ENCODE measurements at regions not wholly inside any gene's neighbourhood (a gene's known extent, or its start where the extent isn't known, plus 50 kb on each side); places are given as distances from the start of the nearest gene placed in this dataset.

DNA sequence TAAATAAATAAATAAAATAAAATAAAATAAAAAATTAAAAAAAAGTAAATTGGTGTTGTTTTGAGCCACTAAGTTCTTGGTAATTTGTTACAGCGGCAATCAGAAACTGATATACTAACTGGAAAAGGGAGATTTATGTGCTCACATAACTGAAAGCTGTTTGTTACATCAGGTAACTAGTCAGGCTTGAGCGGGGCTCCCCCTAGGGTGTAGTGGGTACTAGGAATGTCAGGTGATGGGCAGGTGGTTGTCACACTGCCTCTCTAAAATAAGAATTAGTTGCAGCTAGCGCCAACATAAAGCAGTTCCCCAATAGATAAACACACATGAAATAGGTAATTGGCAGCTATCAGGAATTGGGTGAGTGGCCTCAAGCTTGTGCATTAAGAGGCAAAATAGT is 1336.9 kb downstream of the XPNPEP1 start:
- TF ChIP-seq, protein P1, sequence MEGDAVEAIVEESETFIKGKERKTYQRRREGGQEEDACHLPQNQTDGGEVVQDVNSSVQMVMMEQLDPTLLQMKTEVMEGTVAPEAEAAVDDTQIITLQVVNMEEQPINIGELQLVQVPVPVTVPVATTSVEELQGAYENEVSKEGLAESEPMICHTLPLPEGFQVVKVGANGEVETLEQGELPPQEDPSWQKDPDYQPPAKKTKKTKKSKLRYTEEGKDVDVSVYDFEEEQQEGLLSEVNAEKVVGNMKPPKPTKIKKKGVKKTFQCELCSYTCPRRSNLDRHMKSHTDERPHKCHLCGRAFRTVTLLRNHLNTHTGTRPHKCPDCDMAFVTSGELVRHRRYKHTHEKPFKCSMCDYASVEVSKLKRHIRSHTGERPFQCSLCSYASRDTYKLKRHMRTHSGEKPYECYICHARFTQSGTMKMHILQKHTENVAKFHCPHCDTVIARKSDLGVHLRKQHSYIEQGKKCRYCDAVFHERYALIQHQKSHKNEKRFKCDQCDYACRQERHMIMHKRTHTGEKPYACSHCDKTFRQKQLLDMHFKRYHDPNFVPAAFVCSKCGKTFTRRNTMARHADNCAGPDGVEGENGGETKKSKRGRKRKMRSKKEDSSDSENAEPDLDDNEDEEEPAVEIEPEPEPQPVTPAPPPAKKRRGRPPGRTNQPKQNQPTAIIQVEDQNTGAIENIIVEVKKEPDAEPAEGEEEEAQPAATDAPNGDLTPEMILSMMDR (IDR thresholded peaks at IDR 0.05; ENCODE audit: poor library complexity, severe bottlenecking): no peak
- H3K4me1 ChIP-seq (ENCODE audit: insufficient read depth, poor library complexity, severe bottlenecking): no peaks in the 10 kb centered on the region
- H3K27me3 ChIP-seq (ENCODE audit: insufficient read depth, poor library complexity, severe bottlenecking): no peaks in the 10 kb centered on the region
- DNase-seq (ENCODE audit: low spot score) (no peak), ATAC-seq (ENCODE audit: low read depth) (no peak)
- H3K4me3 ChIP-seq (ENCODE audit: severe bottlenecking): no peak overlapping the region
- no peak overlapping the region for H3K27ac ChIP-seq (ENCODE audit: poor library complexity, severe bottlenecking)
- no peaks in the 10 kb centered on the region for H3K36me3 ChIP-seq (ENCODE audit: low read depth)
- H3K9me3 ChIP-seq (ENCODE audit: severe bottlenecking): no peaks in the 10 kb centered on the region

DNA sequence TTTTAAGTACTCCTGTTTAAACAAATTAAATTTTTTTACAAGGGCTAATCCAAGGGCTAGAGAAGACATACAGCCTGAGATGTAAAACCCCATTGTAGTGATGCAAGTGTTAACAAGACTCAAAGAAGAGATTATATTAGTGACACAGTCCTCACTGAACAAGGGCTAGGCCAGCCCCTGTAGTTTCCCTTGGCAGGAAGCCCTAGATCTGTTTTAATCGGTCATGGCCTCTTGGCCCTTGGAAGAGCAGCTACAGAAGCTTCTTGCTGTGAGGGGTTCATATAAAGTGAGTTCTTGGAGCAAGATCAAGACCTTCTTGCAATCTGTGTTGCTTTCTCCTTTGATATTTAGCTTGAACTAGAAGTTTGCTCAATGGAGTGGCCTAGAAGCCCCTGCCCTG is 1339.4 kb downstream of the XPNPEP1 start:
- H3K4me1 ChIP-seq (ENCODE audit: insufficient read depth, poor library complexity, severe bottlenecking): no peaks in the 10 kb centered on the region
- H3K27ac ChIP-seq (ENCODE audit: poor library complexity, severe bottlenecking): no peak overlapping the region
- H3K4me3 ChIP-seq (ENCODE audit: severe bottlenecking): no peak overlapping the region
- TF ChIP-seq, protein P1 (IDR thresholded peaks at IDR 0.05; ENCODE audit: poor library complexity, severe bottlenecking): no peak
- DNase-seq (ENCODE audit: low spot score) (no peak), ATAC-seq (ENCODE audit: low read depth) (no peak)
- H3K36me3 ChIP-seq (ENCODE audit: low read depth): no peaks in the 10 kb centered on the region
- no peaks in the 10 kb centered on the region for H3K27me3 ChIP-seq (ENCODE audit: insufficient read depth, poor library complexity, severe bottlenecking)
- H3K9me3 ChIP-seq (ENCODE audit: severe bottlenecking): no peaks in the 10 kb centered on the region

DNA sequence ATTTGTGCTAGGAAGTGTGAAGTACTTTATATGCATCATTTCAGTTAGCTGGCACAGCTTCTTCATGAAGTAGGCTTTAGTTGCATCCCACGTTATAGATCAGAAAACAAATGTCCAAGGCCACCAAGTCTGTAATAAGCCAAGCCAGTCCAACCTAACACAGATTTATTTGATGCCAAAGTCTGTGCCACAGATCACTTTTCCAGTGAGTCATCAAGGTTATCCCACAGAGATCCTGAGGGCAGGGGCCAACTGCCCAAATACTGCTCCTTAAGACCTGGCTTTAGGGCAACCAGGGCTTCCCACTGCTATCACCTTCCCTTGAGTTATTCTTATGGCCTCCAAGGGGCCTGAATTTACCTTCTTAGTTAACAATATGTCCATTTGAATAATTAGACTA is 1340.4 kb downstream of the XPNPEP1 start:
- no peak overlapping the region for H3K27ac ChIP-seq (ENCODE audit: poor library complexity, severe bottlenecking)
- no peaks in the 10 kb centered on the region for H3K27me3 ChIP-seq (ENCODE audit: insufficient read depth, poor library complexity, severe bottlenecking)
- H3K4me3 ChIP-seq (ENCODE audit: severe bottlenecking): no peak overlapping the region
- no peaks in the 10 kb centered on the region for H3K9me3 ChIP-seq (ENCODE audit: severe bottlenecking)
- H3K4me1 ChIP-seq (ENCODE audit: insufficient read depth, poor library complexity, severe bottlenecking): no peaks in the 10 kb centered on the region
- TF ChIP-seq, protein P1 (IDR thresholded peaks at IDR 0.05; ENCODE audit: poor library complexity, severe bottlenecking): no peak
- DNase-seq (ENCODE audit: low spot score) (no peak), ATAC-seq (ENCODE audit: low read depth) (no peak)
- H3K36me3 ChIP-seq (ENCODE audit: low read depth): no peaks in the 10 kb centered on the region

DNA sequence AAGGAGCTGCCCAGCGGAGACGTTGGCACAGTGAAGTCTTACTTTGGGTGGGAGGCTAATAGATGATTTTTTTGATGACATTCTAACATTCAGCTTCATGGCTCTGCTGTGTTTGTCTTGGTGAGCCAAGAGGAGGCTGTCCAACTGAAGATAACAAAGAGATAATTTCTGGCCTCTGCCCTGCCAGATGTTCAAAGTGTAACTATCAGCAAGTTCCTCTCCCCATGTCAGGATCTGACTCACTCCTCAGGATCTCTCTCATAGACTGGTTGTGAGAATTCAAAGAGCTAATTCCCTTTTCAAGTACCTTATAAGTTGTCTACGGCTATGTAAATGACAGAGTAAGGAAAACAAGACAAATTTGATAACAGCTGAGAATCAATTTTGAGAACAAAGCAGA is 1340.9 kb downstream of the XPNPEP1 start:
- no peak overlapping the region for H3K4me3 ChIP-seq (ENCODE audit: severe bottlenecking)
- TF ChIP-seq, protein P1 (IDR thresholded peaks at IDR 0.05; ENCODE audit: poor library complexity, severe bottlenecking): no peak
- H3K27ac ChIP-seq (ENCODE audit: poor library complexity, severe bottlenecking): no peak overlapping the region
- H3K27me3 ChIP-seq (ENCODE audit: insufficient read depth, poor library complexity, severe bottlenecking): no peaks in the 10 kb centered on the region
- DNase-seq (ENCODE audit: low spot score) (no peak), ATAC-seq (ENCODE audit: low read depth) (peak; percentile 65; the same call in 2 of the 3 replicates)
- H3K36me3 ChIP-seq (ENCODE audit: low read depth): no peaks in the 10 kb centered on the region
- H3K9me3 ChIP-seq (ENCODE audit: severe bottlenecking): no peaks in the 10 kb centered on the region
- no peaks in the 10 kb centered on the region for H3K4me1 ChIP-seq (ENCODE audit: insufficient read depth, poor library complexity, severe bottlenecking)

DNA sequence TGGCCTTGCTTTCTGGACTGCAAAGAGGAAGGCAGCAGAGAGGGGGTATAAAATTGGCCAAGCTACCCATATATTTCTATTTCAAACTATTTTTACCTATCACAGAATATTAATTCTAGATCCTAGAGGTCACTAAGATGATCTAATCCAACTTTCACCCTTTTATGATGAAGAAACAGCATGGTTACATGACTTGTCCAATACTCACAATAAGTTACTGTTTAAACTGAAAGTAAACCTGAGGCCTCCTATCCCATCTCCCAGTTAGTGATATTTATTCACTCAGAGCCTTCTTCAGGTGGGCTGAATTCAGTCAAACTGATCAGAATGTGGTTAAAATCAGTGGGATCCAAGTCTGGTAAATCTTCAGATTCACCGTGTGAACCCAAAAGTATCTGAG is 1345.1 kb downstream of the XPNPEP1 start:
- no peak for DNase-seq (ENCODE audit: low spot score)
- TF ChIP-seq, protein P1 (IDR thresholded peaks at IDR 0.05; ENCODE audit: poor library complexity, severe bottlenecking): no peak
- H3K4me3 ChIP-seq (ENCODE audit: severe bottlenecking): no peak overlapping the region
- no peaks in the 10 kb centered on the region for H3K4me1 ChIP-seq (ENCODE audit: insufficient read depth, poor library complexity, severe bottlenecking)
- no peaks in the 10 kb centered on the region for H3K36me3 ChIP-seq (ENCODE audit: low read depth)
- no peak for ATAC-seq (ENCODE audit: low read depth)
- H3K9me3 ChIP-seq (ENCODE audit: severe bottlenecking): no peaks in the 10 kb centered on the region
- H3K27ac ChIP-seq (ENCODE audit: poor library complexity, severe bottlenecking): no peak overlapping the region
- no peaks in the 10 kb centered on the region for H3K27me3 ChIP-seq (ENCODE audit: insufficient read depth, poor library complexity, severe bottlenecking)
